HepG2 (cell line): ENCODE measurements at regions not wholly inside any gene's neighbourhood (a gene's known extent, or its start where the extent isn't known, plus 50 kb on each side); places are given as distances from the start of the nearest gene placed in this dataset.

Experiments used
- ELK4 ChIP-seq: sonication (generic); formaldehyde crosslinking; IDR thresholded peaks from 2 replicates; pipeline ENCODE4 v1.9.0; 2021; ENCODE audit warnings: missing genetic modification reagents, borderline replicate concordance
- SIX4 ChIP-seq: sonication (generic); formaldehyde crosslinking; IDR thresholded peaks from 2 replicates; pipeline ENCODE4 v1.4.0; 2020; ENCODE audit warnings: missing genetic modification reagents
- SNAPC4 ChIP-seq: sonication (generic); formaldehyde crosslinking; IDR thresholded peaks from 2 replicates; pipeline ENCODE4 v1.4.0; 2020; ENCODE audit warnings: mild to moderate bottlenecking, missing genetic modification reagents
- ZGPAT ChIP-seq: IDR thresholded peaks from 2 replicates; pipeline ENCODE4 v1.6.1; 2016; ENCODE audit warnings: mild to moderate bottlenecking
- ZMYM3 ChIP-seq: sonication (generic); formaldehyde crosslinking; IDR thresholded peaks from 2 replicates; pipeline ENCODE4 v1.5.1; 2020; ENCODE audit warnings: mild to moderate bottlenecking, missing genetic modification reagents
- ZNF281 ChIP-seq: sonication (generic); formaldehyde crosslinking; IDR thresholded peaks from 2 replicates; pipeline ENCODE4 v1.4.0; 2020; ENCODE audit warnings: missing genetic modification reagents, borderline replicate concordance
- ZNF605 ChIP-seq: sonication (generic); formaldehyde crosslinking; IDR thresholded peaks from 2 replicates; pipeline ENCODE4 v1.8.0; 2022; ENCODE audit warnings: mild to moderate bottlenecking, missing genetic modification reagents
- ZNF652 ChIP-seq: IDR thresholded peaks from 2 replicates; pipeline ENCODE4 v1.6.1; 2016; ENCODE audit warnings: low read depth, borderline replicate concordance
- TF ChIP-seq, protein P1 (sequence below): sonication (generic); formaldehyde crosslinking; conservative IDR thresholded peaks from 2 replicates; pipeline ENCODE4 v1.4.0; 2020; ENCODE audit warnings: mild to moderate bottlenecking, missing genetic modification reagents, moderate library complexity
- TF ChIP-seq, protein P2 (sequence below): sonication (generic); formaldehyde crosslinking; IDR thresholded peaks from 2 replicates; pipeline ENCODE4 v1.5.1; 2020; ENCODE audit warnings: missing genetic modification reagents, mild to moderate bottlenecking, borderline replicate concordance
- TF ChIP-seq, protein P3 (sequence below): IDR thresholded peaks from 2 replicates; pipeline ENCODE4 v1.6.1; 2016; ENCODE audit warnings: missing compliant biosample characterization, missing genetic modification reagents, borderline replicate concordance

- TF ChIP-seq, protein P1, sequence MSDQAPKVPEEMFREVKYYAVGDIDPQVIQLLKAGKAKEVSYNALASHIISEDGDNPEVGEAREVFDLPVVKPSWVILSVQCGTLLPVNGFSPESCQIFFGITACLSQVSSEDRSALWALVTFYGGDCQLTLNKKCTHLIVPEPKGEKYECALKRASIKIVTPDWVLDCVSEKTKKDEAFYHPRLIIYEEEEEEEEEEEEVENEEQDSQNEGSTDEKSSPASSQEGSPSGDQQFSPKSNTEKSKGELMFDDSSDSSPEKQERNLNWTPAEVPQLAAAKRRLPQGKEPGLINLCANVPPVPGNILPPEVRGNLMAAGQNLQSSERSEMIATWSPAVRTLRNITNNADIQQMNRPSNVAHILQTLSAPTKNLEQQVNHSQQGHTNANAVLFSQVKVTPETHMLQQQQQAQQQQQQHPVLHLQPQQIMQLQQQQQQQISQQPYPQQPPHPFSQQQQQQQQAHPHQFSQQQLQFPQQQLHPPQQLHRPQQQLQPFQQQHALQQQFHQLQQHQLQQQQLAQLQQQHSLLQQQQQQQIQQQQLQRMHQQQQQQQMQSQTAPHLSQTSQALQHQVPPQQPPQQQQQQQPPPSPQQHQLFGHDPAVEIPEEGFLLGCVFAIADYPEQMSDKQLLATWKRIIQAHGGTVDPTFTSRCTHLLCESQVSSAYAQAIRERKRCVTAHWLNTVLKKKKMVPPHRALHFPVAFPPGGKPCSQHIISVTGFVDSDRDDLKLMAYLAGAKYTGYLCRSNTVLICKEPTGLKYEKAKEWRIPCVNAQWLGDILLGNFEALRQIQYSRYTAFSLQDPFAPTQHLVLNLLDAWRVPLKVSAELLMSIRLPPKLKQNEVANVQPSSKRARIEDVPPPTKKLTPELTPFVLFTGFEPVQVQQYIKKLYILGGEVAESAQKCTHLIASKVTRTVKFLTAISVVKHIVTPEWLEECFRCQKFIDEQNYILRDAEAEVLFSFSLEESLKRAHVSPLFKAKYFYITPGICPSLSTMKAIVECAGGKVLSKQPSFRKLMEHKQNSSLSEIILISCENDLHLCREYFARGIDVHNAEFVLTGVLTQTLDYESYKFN (CRISPR knock-in tag) = peak; percentile 90
- TF ChIP-seq SIX4 (CRISPR knock-in tag) (no peak), ELK4 (CRISPR knock-in tag) (no peak), ZMYM3 (CRISPR knock-in tag) (peak; percentile 49; the same call in 1 of the 2 replicates), ZGPAT (CRISPR knock-in tag) (peak; percentile 51), SNAPC4 (CRISPR knock-in tag) (no peak), ZNF652 (CRISPR knock-in tag) (peak; percentile 21; the same call in 1 of the 2 replicates), ZNF605 (peak; percentile 52; the same call in 1 of the 2 replicates), ZNF281 (peak; percentile 22; the same call in 1 of the 2 replicates)
- TF ChIP-seq, protein P2, sequence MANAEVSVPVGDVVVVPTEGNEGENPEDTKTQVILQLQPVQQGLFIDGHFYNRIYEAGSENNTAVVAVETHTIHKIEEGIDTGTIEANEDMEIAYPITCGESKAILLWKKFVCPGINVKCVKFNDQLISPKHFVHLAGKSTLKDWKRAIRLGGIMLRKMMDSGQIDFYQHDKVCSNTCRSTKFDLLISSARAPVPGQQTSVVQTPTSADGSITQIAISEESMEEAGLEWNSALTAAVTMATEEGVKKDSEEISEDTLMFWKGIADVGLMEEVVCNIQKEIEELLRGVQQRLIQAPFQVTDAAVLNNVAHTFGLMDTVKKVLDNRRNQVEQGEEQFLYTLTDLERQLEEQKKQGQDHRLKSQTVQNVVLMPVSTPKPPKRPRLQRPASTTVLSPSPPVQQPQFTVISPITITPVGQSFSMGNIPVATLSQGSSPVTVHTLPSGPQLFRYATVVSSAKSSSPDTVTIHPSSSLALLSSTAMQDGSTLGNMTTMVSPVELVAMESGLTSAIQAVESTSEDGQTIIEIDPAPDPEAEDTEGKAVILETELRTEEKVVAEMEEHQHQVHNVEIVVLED (CRISPR knock-in tag) = 0 out of 2 replicates have a peak, but pooled peaks have one; percentile 23
- TF ChIP-seq, protein P3, sequence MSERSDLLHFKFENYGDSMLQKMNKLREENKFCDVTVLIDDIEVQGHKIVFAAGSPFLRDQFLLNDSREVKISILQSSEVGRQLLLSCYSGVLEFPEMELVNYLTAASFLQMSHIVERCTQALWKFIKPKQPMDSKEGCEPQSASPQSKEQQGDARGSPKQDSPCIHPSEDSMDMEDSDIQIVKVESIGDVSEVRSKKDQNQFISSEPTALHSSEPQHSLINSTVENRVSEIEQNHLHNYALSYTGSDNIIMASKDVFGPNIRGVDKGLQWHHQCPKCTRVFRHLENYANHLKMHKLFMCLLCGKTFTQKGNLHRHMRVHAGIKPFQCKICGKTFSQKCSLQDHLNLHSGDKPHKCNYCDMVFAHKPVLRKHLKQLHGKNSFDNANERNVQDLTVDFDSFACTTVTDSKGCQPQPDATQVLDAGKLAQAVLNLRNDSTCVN = 0 out of 2 replicates have a peak, but pooled peaks have one; percentile 57
Observed at GRCh38 chr11:14584595-14584994, 59.0 kb upstream of the PDE3B start (continued).
